ENCODE measurements at regions not wholly inside any gene's neighbourhood (a gene's known extent, or its start where the extent isn't known, plus 50 kb on each side); places are given as distances from the start of the nearest gene placed in this dataset.

DNA sequence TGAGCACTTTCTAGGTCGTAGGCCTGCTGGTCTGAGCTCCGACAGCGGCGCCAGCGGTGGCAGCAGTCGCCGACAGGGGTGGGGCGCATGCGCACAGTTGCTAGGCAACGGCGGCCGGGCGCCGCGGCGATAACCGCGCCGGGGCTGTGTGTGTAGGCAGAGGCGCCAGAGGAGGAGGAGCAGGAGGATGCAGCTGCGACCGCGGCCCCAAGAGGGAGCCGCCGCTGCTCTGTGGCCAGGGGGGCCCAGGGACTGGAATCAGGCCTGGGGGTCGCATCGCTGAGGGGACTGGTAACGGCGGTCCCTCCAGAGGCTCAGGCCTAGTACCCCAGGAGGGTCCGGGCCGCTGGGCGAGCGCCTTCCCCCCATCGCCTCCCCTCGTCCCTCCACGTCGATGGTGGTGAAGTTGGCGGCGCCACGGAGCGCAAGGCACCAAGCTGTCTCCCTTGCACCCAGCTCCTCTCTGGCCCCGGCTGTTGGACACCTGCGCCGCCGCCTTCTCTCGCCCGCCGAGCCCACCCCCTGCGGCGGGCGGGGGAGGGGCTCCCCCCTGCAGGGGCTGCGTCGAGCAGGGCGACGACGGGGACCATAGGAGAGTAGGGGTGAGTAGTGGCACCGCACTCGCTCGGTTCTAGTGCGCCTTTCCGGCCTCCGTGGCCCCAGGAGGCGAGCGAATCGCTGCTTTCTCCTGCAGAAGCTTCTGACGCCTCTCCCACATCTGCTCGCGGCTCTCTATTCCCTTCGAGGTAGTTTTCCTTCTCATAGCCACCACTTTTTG is 58.6 kb upstream of the ZC4H2 start, which contains the start of gene ZC3H12B:
Gene ZC3H12B, plus strand, starts transcription at position 159 of the 778 bp plus-strand sequence.
- DNase-seq (ENCODE audit: insufficient read length, low spot score), result peak; percentile 52
- FAIRE-seq, result peak; percentile 80

- FAIRE-seq, result no peak
- no peak for DNase-seq (ENCODE audit: insufficient read length, low spot score)
Observed at GRCh38 chrX:65034292-65034667, 58.0 kb upstream of the ZC4H2 start.

All from GM19239 (cell line).